MM.1S (cell line): ENCODE measurements at regions not wholly inside any gene's neighbourhood (a gene's known extent, or its start where the extent isn't known, plus 50 kb on each side); places are given as distances from the start of the nearest gene placed in this dataset.

ENCODE experiments used
- CTCF ChIP-seq: fragments of 300-600 bp; sonication (generic); IDR thresholded peaks from 2 replicates; pipeline ENCODE4 v1.5.1; 2016; ENCODE audit warnings: antibody characterized with exemption, low read length, mixed read lengths
- EZH2phosphoT487 ChIP-seq: fragments of 300-600 bp; sonication (generic); IDR thresholded peaks from 2 replicates; pipeline ENCODE4 v1.6.1; 2018; ENCODE audit warnings: antibody characterized with exemption, low read length

DNA sequence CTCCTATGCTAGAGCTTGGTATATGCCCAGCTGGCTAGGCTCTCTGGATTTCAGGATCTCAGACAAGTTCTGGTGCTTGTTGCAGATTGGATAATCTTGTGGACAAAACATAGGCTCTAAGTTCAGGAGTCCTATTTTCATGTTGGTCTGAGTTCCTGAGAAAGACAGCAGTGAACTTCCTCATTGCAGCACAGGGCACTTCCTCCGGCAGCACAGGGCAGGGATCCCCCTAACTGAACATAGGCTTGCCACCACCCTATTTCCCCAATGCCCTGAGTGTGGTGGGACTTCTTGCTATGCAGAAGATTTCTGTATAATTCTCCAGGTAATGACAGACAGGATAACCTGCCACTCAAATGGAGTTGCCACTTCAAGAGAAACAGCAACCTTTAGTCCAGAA lies 220.1 kb downstream of the PIK3R1 start:
- TF ChIP-seq CTCF (no peak), EZH2phosphoT487 (no peak)
